ENCODE measurements at regions not wholly inside any gene's neighbourhood (a gene's known extent, or its start where the extent isn't known, plus 50 kb on each side); places are given as distances from the start of the nearest gene placed in this dataset.

GRCh38 chr13:95406176-95406575 lies 104.9 kb upstream of the ABCC4 start:
- TF ChIP-seq, protein P1, sequence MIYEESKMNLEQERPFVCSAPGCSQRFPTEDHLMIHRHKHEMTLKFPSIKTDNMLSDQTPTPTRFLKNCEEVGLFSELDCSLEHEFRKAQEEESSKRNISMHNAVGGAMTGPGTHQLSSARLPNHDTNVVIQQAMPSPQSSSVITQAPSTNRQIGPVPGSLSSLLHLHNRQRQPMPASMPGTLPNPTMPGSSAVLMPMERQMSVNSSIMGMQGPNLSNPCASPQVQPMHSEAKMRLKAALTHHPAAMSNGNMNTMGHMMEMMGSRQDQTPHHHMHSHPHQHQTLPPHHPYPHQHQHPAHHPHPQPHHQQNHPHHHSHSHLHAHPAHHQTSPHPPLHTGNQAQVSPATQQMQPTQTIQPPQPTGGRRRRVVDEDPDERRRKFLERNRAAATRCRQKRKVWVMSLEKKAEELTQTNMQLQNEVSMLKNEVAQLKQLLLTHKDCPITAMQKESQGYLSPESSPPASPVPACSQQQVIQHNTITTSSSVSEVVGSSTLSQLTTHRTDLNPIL (CRISPR knock-in tag; IDR thresholded peaks at IDR 0.05; ENCODE audit: low read depth), result no peak
- no peak for TF ChIP-seq ZNF8 (CRISPR knock-in tag; IDR thresholded peaks at IDR 0.05)
- no peak for TF ChIP-seq ESRRG (CRISPR knock-in tag; IDR thresholded peaks at IDR 0.05)
- no peak for TF ChIP-seq RARB (CRISPR knock-in tag; IDR thresholded peaks at IDR 0.05)
- no peak for TF ChIP-seq SNAI2 (CRISPR knock-in tag; IDR thresholded peaks at IDR 0.05)
- TF ChIP-seq, protein P2, sequence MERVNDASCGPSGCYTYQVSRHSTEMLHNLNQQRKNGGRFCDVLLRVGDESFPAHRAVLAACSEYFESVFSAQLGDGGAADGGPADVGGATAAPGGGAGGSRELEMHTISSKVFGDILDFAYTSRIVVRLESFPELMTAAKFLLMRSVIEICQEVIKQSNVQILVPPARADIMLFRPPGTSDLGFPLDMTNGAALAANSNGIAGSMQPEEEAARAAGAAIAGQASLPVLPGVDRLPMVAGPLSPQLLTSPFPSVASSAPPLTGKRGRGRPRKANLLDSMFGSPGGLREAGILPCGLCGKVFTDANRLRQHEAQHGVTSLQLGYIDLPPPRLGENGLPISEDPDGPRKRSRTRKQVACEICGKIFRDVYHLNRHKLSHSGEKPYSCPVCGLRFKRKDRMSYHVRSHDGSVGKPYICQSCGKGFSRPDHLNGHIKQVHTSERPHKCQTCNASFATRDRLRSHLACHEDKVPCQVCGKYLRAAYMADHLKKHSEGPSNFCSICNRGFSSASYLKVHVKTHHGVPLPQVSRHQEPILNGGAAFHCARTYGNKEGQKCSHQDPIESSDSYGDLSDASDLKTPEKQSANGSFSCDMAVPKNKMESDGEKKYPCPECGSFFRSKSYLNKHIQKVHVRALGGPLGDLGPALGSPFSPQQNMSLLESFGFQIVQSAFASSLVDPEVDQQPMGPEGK (CRISPR knock-in tag; IDR thresholded peaks at IDR 0.05; ENCODE audit: borderline replicate concordance), result no peak

All from SK-N-SH treated with all-trans-retinoic acid at 6 μM for 48 hours (cell line).